Kidney capillary endothelial cell (primary cell): ENCODE measurements at regions not wholly inside any gene's neighbourhood (a gene's known extent, or its start where the extent isn't known, plus 50 kb on each side); places are given as distances from the start of the nearest gene placed in this dataset.
"Not testable (repeated sequence)": the region's sequence is repeated elsewhere in the genome, so short reads cannot be mapped to it uniquely, and the experiment has no call there.

Source experiments
- DNase-seq: peaks from one replicate; pipeline ENCODE4 v3.0.0-alpha.2; 2018; ENCODE audit warnings: low spot score

- DNase-seq = no peak
These were observed 478.0 kb upstream of the KLF6 start for GRCh38 chr10:4262870-4263600.

GRCh38 chr10:4262449-4262848, 477.4 kb upstream of the KLF6 start:
- DNase-seq = no peak

- DNase-seq = peak; percentile 47
These were observed 475.6 kb upstream of the KLF6 start for GRCh38 chr10:4260483-4261124.

GRCh38 chr10:4257939-4258465, 473.0 kb upstream of the KLF6 start:
- DNase-seq = no peak

- DNase-seq = no peak
These were observed 472.0 kb upstream of the KLF6 start for GRCh38 chr10:4256971-4257370.

GRCh38 chr10:4255751-4256150, 470.7 kb upstream of the KLF6 start:
- no peak for DNase-seq

- no peak for DNase-seq
These were observed 469.3 kb upstream of the KLF6 start for GRCh38 chr10:4254101-4254994.

GRCh38 chr10:4252701-4253100, 467.7 kb upstream of the KLF6 start:
- no peak for DNase-seq

GRCh38 chr10:4250587-4250887, 465.5 kb upstream of the KLF6 start:
- DNase-seq = no peak

GRCh38 chr10:4249841-4250586, 465.0 kb upstream of the KLF6 start:
- no peak for DNase-seq

GRCh38 chr10:4247379-4247778, 462.4 kb upstream of the KLF6 start:
- DNase-seq = no peak

- peak; percentile 88 for DNase-seq
These were observed 461.9 kb upstream of the KLF6 start for GRCh38 chr10:4246881-4247358.

GRCh38 chr10:4243651-4244050, 458.6 kb upstream of the KLF6 start:
- DNase-seq = peak; percentile 96

GRCh38 chr10:4243169-4243568, 458.2 kb upstream of the KLF6 start:
- DNase-seq = no peak

- peak; percentile 92 for DNase-seq
These were observed 457.6 kb upstream of the KLF6 start for GRCh38 chr10:4242561-4243035.

GRCh38 chr10:4241724-4242345, 456.8 kb upstream of the KLF6 start:
- DNase-seq = peak; percentile 58

GRCh38 chr10:4240608-4241197, 455.7 kb upstream of the KLF6 start:
- peak; percentile 51 for DNase-seq

GRCh38 chr10:4239186-4239585, 454.2 kb upstream of the KLF6 start:
- DNase-seq = no peak

GRCh38 chr10:4236905-4237304, 451.9 kb upstream of the KLF6 start:
- DNase-seq = not testable (repeated sequence)

GRCh38 chr10:4234661-4235060, 449.7 kb upstream of the KLF6 start:
- no peak for DNase-seq

GRCh38 chr10:4231439-4231838, 446.4 kb upstream of the KLF6 start:
- no peak for DNase-seq
